Nephron (organoid): ENCODE measurements at regions not wholly inside any gene's neighbourhood (a gene's known extent, or its start where the extent isn't known, plus 50 kb on each side); places are given as distances from the start of the nearest gene placed in this dataset.

Experiments
- H3K27ac Mint-ChIP-seq, 3 experiments: 2 replicates each; pipeline ENCODE4 v1.8.0; 2020; ENCODE audit warnings: mixed read lengths in 3 of 3, mild to moderate bottlenecking in 2 of 3, moderate library complexity in 1 of 3
- H3K27me3 Mint-ChIP-seq: 2 replicates; pipeline ENCODE4 v1.8.0; 2021; ENCODE audit warnings: low read depth, mild to moderate bottlenecking, moderate library complexity, mixed read lengths
- H3K36me3 Mint-ChIP-seq: 2 replicates; pipeline ENCODE4 v1.8.0; 2020; ENCODE audit warnings: low read depth, mixed read lengths
- H3K4me1 Mint-ChIP-seq: 2 replicates; pipeline ENCODE4 v1.8.0; 2020; ENCODE audit warnings: mixed read lengths
- H3K4me3 Mint-ChIP-seq, 3 experiments: 2 replicates each; pipeline ENCODE4 v1.8.0; 2020; ENCODE audit warnings: mild to moderate bottlenecking in 3 of 3, mixed read lengths in 3 of 3, moderate library complexity in 2 of 3
- H3K9me3 Mint-ChIP-seq: 2 replicates; pipeline ENCODE4 v1.8.0; 2020; ENCODE audit warnings: mixed read lengths
- CTCF ChIP-seq, 3 experiments: fragments of 200-600 bp; sonication (generic); IDR thresholded peaks; one replicate each; pipeline ENCODE4 v1.5.0; 2021; ENCODE audit warnings: antibody characterized with exemption in 3 of 3; ENCODE audit not compliant: unreplicated experiment in 3 of 3

- H3K36me3 Mint-ChIP-seq, result no peaks in the 10 kb centered on the region
- no peaks in the 10 kb centered on the region for H3K9me3 Mint-ChIP-seq
- H3K27me3 Mint-ChIP-seq, result no peaks in the 10 kb centered on the region
- H3K4me3 Mint-ChIP-seq, result no peak overlapping the region
- TF ChIP-seq CTCF (IDR thresholded peaks at IDR 0.05; ENCODE audit: unreplicated experiment in 3 of 3), result no peak
- peak overlapping the region in 2 of 3 experiments; percentile 44 to 50 for H3K27ac Mint-ChIP-seq
- peaks cover 4% of the 10 kb centered on the region for H3K4me1 Mint-ChIP-seq
These were observed 70.1 kb upstream of the PPP2R2B start for GRCh38 chr5:146948666-146949065.

GRCh38 chr5:146952168-146952567 is 73.6 kb upstream of the PPP2R2B start:
- Mint-ChIP-seq H3K9me3 (no peaks in the 10 kb centered on the region), H3K4me1 (peaks cover 2% of the 10 kb centered on the region), H3K27ac (no peak overlapping the region), H3K36me3 (no peaks in the 10 kb centered on the region), H3K4me3 (no peak overlapping the region), H3K27me3 (no peaks in the 10 kb centered on the region)
- TF ChIP-seq CTCF (IDR thresholded peaks at IDR 0.05; ENCODE audit: unreplicated experiment in 3 of 3), result no peak

- H3K27me3 Mint-ChIP-seq, result no peaks in the 10 kb centered on the region
- no peaks in the 10 kb centered on the region for H3K36me3 Mint-ChIP-seq
- H3K4me3 Mint-ChIP-seq, result no peak overlapping the region
- no peak for TF ChIP-seq CTCF (IDR thresholded peaks at IDR 0.05; ENCODE audit: unreplicated experiment in 3 of 3)
- no peaks in the 10 kb centered on the region for H3K9me3 Mint-ChIP-seq
- H3K27ac Mint-ChIP-seq, result no peak overlapping the region
- no peaks in the 10 kb centered on the region for H3K4me1 Mint-ChIP-seq
These were observed 77.7 kb upstream of the PPP2R2B start for GRCh38 chr5:146956217-146956616.

- Mint-ChIP-seq H3K4me1 (no peaks in the 10 kb centered on the region), H3K4me3 (no peak overlapping the region)
These were observed 80.8 kb upstream of the PPP2R2B start for GRCh38 chr5:146959360-146959759.

GRCh38 chr5:146962801-146963355 is 84.3 kb upstream of the PPP2R2B start:
- no peak for TF ChIP-seq CTCF (IDR thresholded peaks at IDR 0.05; ENCODE audit: unreplicated experiment in 3 of 3)
- Mint-ChIP-seq H3K9me3 (no peaks in the 10 kb centered on the region), H3K27ac (no peak overlapping the region), H3K4me3 (no peak overlapping the region), H3K27me3 (peaks cover 4% of the 10 kb centered on the region), H3K4me1 (no peaks in the 10 kb centered on the region), H3K36me3 (no peaks in the 10 kb centered on the region)

More at GRCh38 chr5:146959360-146959759, 80.8 kb upstream of the PPP2R2B start:
- no peak overlapping the region for H3K27ac Mint-ChIP-seq
- no peaks in the 10 kb centered on the region for H3K9me3 Mint-ChIP-seq
- peaks cover 4% of the 10 kb centered on the region for H3K27me3 Mint-ChIP-seq
- no peaks in the 10 kb centered on the region for H3K36me3 Mint-ChIP-seq
- TF ChIP-seq CTCF (IDR thresholded peaks at IDR 0.05; ENCODE audit: unreplicated experiment in 3 of 3), result no peak
